ENCODE measurements at regions not wholly inside any gene's neighbourhood (a gene's known extent, or its start where the extent isn't known, plus 50 kb on each side); places are given as distances from the start of the nearest gene placed in this dataset.
A peak's percentile ranks its signal among the peaks of the same experiment; 100 is the strongest.
"Not testable (repeated sequence)": the region's sequence is repeated elsewhere in the genome, so short reads cannot be mapped to it uniquely, and the experiment has no call there.

GRCh38 chr15:24139622-24140021, 452.5 kb upstream of the NDN start:
- FAIRE-seq: peak; percentile 42
- not testable (repeated sequence) for DNase-seq (ENCODE audit: low spot score)

GRCh38 chr15:24145070-24145469, 458.0 kb upstream of the NDN start:
- not testable (repeated sequence) for FAIRE-seq; DNase-seq (ENCODE audit: low spot score)

- DNase-seq (ENCODE audit: low spot score) (no peak), FAIRE-seq (no peak)
These were observed 459.1 kb upstream of the NDN start for GRCh38 chr15:24146251-24146650.

- DNase-seq (ENCODE audit: low spot score) (no peak), FAIRE-seq (no peak)
These were observed 463.4 kb upstream of the NDN start for GRCh38 chr15:24150542-24150941.

GRCh38 chr15:24158306-24158705, 471.2 kb upstream of the NDN start:
- not testable (repeated sequence) for DNase-seq (ENCODE audit: low spot score); FAIRE-seq

- FAIRE-seq: peak; percentile 17
- DNase-seq (ENCODE audit: low spot score): not testable (repeated sequence)
These were observed 478.4 kb upstream of the NDN start for GRCh38 chr15:24165512-24165911.

GRCh38 chr15:24202297-24202696, 473.3 kb upstream of the NPAP1 start:
- not testable (repeated sequence) for FAIRE-seq

GRCh38 chr15:24211742-24212476, 463.7 kb upstream of the NPAP1 start:
- not testable (repeated sequence) for FAIRE-seq; DNase-seq (ENCODE audit: low spot score)

More at GRCh38 chr15:24202297-24202696, 473.3 kb upstream of the NPAP1 start:
- not testable (repeated sequence) for DNase-seq (ENCODE audit: low spot score)

- no peak for DNase-seq (ENCODE audit: low spot score)
- no peak for FAIRE-seq
These were observed 451.8 kb upstream of the NPAP1 start for GRCh38 chr15:24223739-24224138.

- FAIRE-seq (no peak), DNase-seq (ENCODE audit: low spot score) (no peak)
These were observed 451.4 kb upstream of the NPAP1 start for GRCh38 chr15:24224161-24224560.

GRCh38 chr15:24228922-24229321, 446.7 kb upstream of the NPAP1 start:
- not testable (repeated sequence) for FAIRE-seq; DNase-seq (ENCODE audit: low spot score)

GRCh38 chr15:24233134-24233533, 442.4 kb upstream of the NPAP1 start:
- not testable (repeated sequence) for FAIRE-seq; DNase-seq (ENCODE audit: low spot score)

GRCh38 chr15:24240580-24240979, 435.0 kb upstream of the NPAP1 start:
- DNase-seq (ENCODE audit: low spot score); FAIRE-seq: not testable (repeated sequence)

GRCh38 chr15:24259106-24259505, 416.5 kb upstream of the NPAP1 start:
- FAIRE-seq; DNase-seq (ENCODE audit: low spot score): not testable (repeated sequence)

- not testable (repeated sequence) for DNase-seq (ENCODE audit: low spot score); FAIRE-seq
These were observed 415.2 kb upstream of the NPAP1 start for GRCh38 chr15:24260407-24260806.

- FAIRE-seq; DNase-seq (ENCODE audit: low spot score): not testable (repeated sequence)
These were observed 414.7 kb upstream of the NPAP1 start for GRCh38 chr15:24260854-24261253.

- not testable (repeated sequence) for FAIRE-seq; DNase-seq (ENCODE audit: low spot score)
These were observed 406.9 kb upstream of the NPAP1 start for GRCh38 chr15:24268536-24269165.

GRCh38 chr15:24269166-24269571, 406.4 kb upstream of the NPAP1 start:
- DNase-seq (ENCODE audit: low spot score) (no peak), FAIRE-seq (no peak)

GRCh38 chr15:24269923-24270322, 405.7 kb upstream of the NPAP1 start:
- FAIRE-seq: no peak
- no peak for DNase-seq (ENCODE audit: low spot score)

- not testable (repeated sequence) for FAIRE-seq; DNase-seq (ENCODE audit: low spot score)
These were observed 403.9 kb upstream of the NPAP1 start for GRCh38 chr15:24271496-24272244.

GRCh38 chr15:24292837-24293236, 382.7 kb upstream of the NPAP1 start:
- no peak for DNase-seq (ENCODE audit: low spot score)
- FAIRE-seq: no peak
